PC-9 (cell line): ENCODE measurements at regions not wholly inside any gene's neighbourhood (a gene's known extent, or its start where the extent isn't known, plus 50 kb on each side); places are given as distances from the start of the nearest gene placed in this dataset.
A peak's percentile ranks its signal among the peaks of the same experiment; 100 is the strongest.

Experiments
- BruUV-seq: library from RNA; stranded (reverse); fragments of 400-500 nt; replicated peaks from 2 replicates; lab custom pipeline; 2021; lab: Mats Ljungman, UMichigan
- CTCF ChIA-PET: fragments of 300-600 bp; sonication (Branson Sonifier 250); formaldehyde crosslinking; loops from one replicate; lab custom pipeline; 2022; ENCODE audit warnings: antibody characterized with exemption; lab: Charles Lee
- POLR2A ChIA-PET: fragments of 300-600 bp; sonication (Branson Sonifier 250); formaldehyde crosslinking; loops from one replicate; lab custom pipeline; 2022; ENCODE audit warnings: antibody characterized with exemption; ENCODE audit not compliant: unreplicated experiment; lab: Charles Lee
- DNase-seq, 2 experiments: peaks; one replicate each; pipeline versions ENCODE4 v3.0.0 to v3.0.0-alpha.2; 2015 to 2022; ENCODE audit warnings: mixed read lengths in 1 of 2
- H2AFZ ChIP-seq: fragments of 200-600 bp; sonication (generic); 2 replicates; pipeline ENCODE4 v1.8.1; 2017; ENCODE audit warnings: antibody characterized with exemption
- H3F3A ChIP-seq: fragments of 200-600 bp; sonication (generic); 2 replicates; pipeline ENCODE4 v1.8.1; 2017; ENCODE audit warnings: antibody characterized with exemption, mild to moderate bottlenecking, low read depth; ENCODE audit not compliant: insufficient read depth
- H3K27ac ChIP-seq: fragments of 200-600 bp; sonication (generic); 2 replicates; pipeline ENCODE4 v1.6.1; 2016; ENCODE audit warnings: mixed run types
- H3K27me3 ChIP-seq: fragments of 200-600 bp; sonication (generic); 2 replicates; pipeline ENCODE4 v1.6.1; 2016; ENCODE audit warnings: low read depth, mixed run types; ENCODE audit not compliant: insufficient read depth
- H3K36me3 ChIP-seq: fragments of 200-600 bp; sonication (generic); 2 replicates; pipeline ENCODE4 v1.6.1; 2016; ENCODE audit warnings: low read depth, mixed run types
- H3K4me1 ChIP-seq: fragments of 200-600 bp; sonication (generic); replicated peaks from 2 replicates; pipeline ENCODE4 v1.6.1; 2016; ENCODE audit warnings: mixed run types; ENCODE audit not compliant: insufficient read depth
- H3K4me2 ChIP-seq: fragments of 200-600 bp; sonication (generic); 2 replicates; pipeline ENCODE4 v1.6.1; 2017; ENCODE audit warnings: mixed run types
- H3K4me3 ChIP-seq: fragments of 200-600 bp; sonication (generic); 2 replicates; pipeline ENCODE4 v1.6.1; 2016; ENCODE audit warnings: mixed run types
- H3K79me2 ChIP-seq: fragments of 200-600 bp; sonication (generic); 2 replicates; pipeline ENCODE4 v1.6.1; 2017; ENCODE audit warnings: low read depth, mixed run types
- H3K9me2 ChIP-seq: fragments of 200-600 bp; sonication (generic); 2 replicates; pipeline ENCODE4 v1.8.1; 2017; ENCODE audit warnings: mild to moderate bottlenecking; ENCODE audit not compliant: insufficient read depth
- H3K9me3 ChIP-seq: fragments of 200-600 bp; sonication (generic); 2 replicates; pipeline ENCODE4 v1.8.1; 2016; ENCODE audit warnings: low read depth; ENCODE audit not compliant: insufficient read depth
- H4K20me1 ChIP-seq: fragments of 200-600 bp; sonication (generic); 2 replicates; pipeline ENCODE4 v1.8.1; 2017; ENCODE audit not compliant: insufficient read depth
- CTCF ChIP-seq: fragments of 200-600 bp; sonication (generic); conservative IDR thresholded peaks from 2 replicates; pipeline ENCODE4 v1.6.1; 2017; ENCODE audit warnings: mixed run types, antibody characterized with exemption, mild to moderate bottlenecking, moderate library complexity
- EZH2 ChIP-seq: fragments of 200-600 bp; sonication (generic); IDR thresholded peaks from 2 replicates; pipeline ENCODE4 v1.8.0; 2017; ENCODE audit warnings: antibody characterized with exemption, low read depth
- intact Hi-C: fragments of 100-400 bp; cut with micrococcal nuclease; formaldehyde crosslinking; loops from one replicate; pipeline ENCODE4 v1.10.0; 2022; ENCODE audit not compliant: unreplicated experiment

GRCh38 chr7:108863227-108863848 is 293.7 kb downstream of the DNAJB9 start:
- Histone ChIP-seq H2AFZ (no peak overlapping the region), H3K4me3 (no peak overlapping the region), H3K9me3 (no peaks in the 10 kb centered on the region), H4K20me1 (no peaks in the 10 kb centered on the region), H3K4me1 (no peaks in the 10 kb centered on the region), H3F3A (no peaks in the 10 kb centered on the region), H3K36me3 (no peaks in the 10 kb centered on the region), H3K27me3 (no peaks in the 10 kb centered on the region), H3K79me2 (no peaks in the 10 kb centered on the region), H3K4me2 (no peak overlapping the region), H3K27ac (no peak overlapping the region), H3K9me2 (no peaks in the 10 kb centered on the region)
- no peak for DNase-seq
- intact Hi-C loops, result no loop called here
- no peak for TF ChIP-seq EZH2
- TF ChIP-seq CTCF, result no peak
- POLR2A ChIA-PET, result no interaction called here
- CTCF ChIA-PET, result interaction anchor here (0.7 kb wide), 1 partner anchor 14 kb away, joined by 6 read pairs; no protein-coding TSS in a partner anchor
- no TSS peak for BruUV-seq

GRCh38 chr7:108869070-108869469 is 299.4 kb downstream of the DNAJB9 start:
- Histone ChIP-seq H3K4me1 (no peaks in the 10 kb centered on the region), H3K4me2 (no peak overlapping the region), H3K4me3 (no peak overlapping the region), H3K27ac (no peak overlapping the region), H3K9me2 (no peaks in the 10 kb centered on the region), H3F3A (no peaks in the 10 kb centered on the region), H3K9me3 (no peaks in the 10 kb centered on the region), H4K20me1 (no peaks in the 10 kb centered on the region), H2AFZ (no peak overlapping the region), H3K79me2 (no peaks in the 10 kb centered on the region), H3K27me3 (no peaks in the 10 kb centered on the region), H3K36me3 (no peaks in the 10 kb centered on the region)
- POLR2A ChIA-PET, result no interaction called here
- no TSS peak for BruUV-seq
- no peak for DNase-seq
- TF ChIP-seq CTCF (no peak), EZH2 (no peak)
- intact Hi-C loops, result no loop called here
- CTCF ChIA-PET, result no interaction called here

- no peaks in the 10 kb centered on the region for H3F3A ChIP-seq
- H3K4me3 ChIP-seq, result no peak overlapping the region
- DNase-seq, result no peak
- no peaks in the 10 kb centered on the region for H3K9me2 ChIP-seq
- H3K9me3 ChIP-seq, result no peaks in the 10 kb centered on the region
- ChIA-PET CTCF (no interaction called here), POLR2A (no interaction called here)
- no peaks in the 10 kb centered on the region for H3K36me3 ChIP-seq
- no peaks in the 10 kb centered on the region for H3K79me2 ChIP-seq
- H3K4me2 ChIP-seq, result no peak overlapping the region
- TF ChIP-seq CTCF (peak; percentile 48), EZH2 (no peak)
- no peaks in the 10 kb centered on the region for H3K4me1 ChIP-seq
- H4K20me1 ChIP-seq, result no peaks in the 10 kb centered on the region
- no peak overlapping the region for H2AFZ ChIP-seq
- no peaks in the 10 kb centered on the region for H3K27me3 ChIP-seq
- BruUV-seq, result no TSS peak
- no peak overlapping the region for H3K27ac ChIP-seq
- intact Hi-C loops, result no loop called here
These were observed 305.5 kb downstream of the DNAJB9 start for GRCh38 chr7:108875139-108875538.
